Kidney (tissue), 13 donors: ENCODE measurements at regions not wholly inside any gene's neighbourhood (a gene's known extent, or its start where the extent isn't known, plus 50 kb on each side); places are given as distances from the start of the nearest gene placed in this dataset.
A peak's percentile ranks its signal among the peaks of the same experiment; 100 is the strongest.

Experiments
- DNase-seq, 5 donors: peaks; one replicate each; pipeline ENCODE4 v3.0.0-alpha.2; 2013 to 2020
- FAIRE-seq: peaks from 2 replicates; lab custom pipeline; 2012; peaks lifted over from hg19 to GRCh38; lab: Jason Lieb, UNC
- H3K27ac ChIP-seq, 2 donors: one replicate each; pipeline ENCODE4 v1.7.0; 2013; ENCODE audit warnings: low read depth in 2 of 2, low read length in 2 of 2, inconsistent platforms in 1 of 2
- H3K27me3 ChIP-seq: one replicate; pipeline ENCODE4 v1.7.1; 2013; ENCODE audit warnings: low read length, inconsistent platforms; ENCODE audit not compliant: control insufficient read depth, insufficient read depth
- H3K36me3 ChIP-seq, 3 donors: one replicate each; pipeline versions ENCODE4 v1.7.0 to v1.7.1; 2013; ENCODE audit warnings: low read length in 3 of 3, control low read depth in 1 of 3, inconsistent platforms in 1 of 3; ENCODE audit not compliant: insufficient read depth in 3 of 3, control insufficient read depth in 2 of 3
- H3K4me1 ChIP-seq, 3 donors: one replicate each; pipeline versions ENCODE4 v1.7.0 to v1.7.1; 2013; ENCODE audit warnings: low read length in 3 of 3, inconsistent platforms in 1 of 3, low read depth in 1 of 3; ENCODE audit not compliant: control insufficient read depth in 2 of 3, insufficient read depth in 2 of 3
- H3K4me3 ChIP-seq, 3 donors: one replicate each; pipeline versions ENCODE4 v1.7.0 to v1.8.1; 2013; ENCODE audit warnings: low read length in 3 of 3, control low read depth in 1 of 3, inconsistent platforms in 1 of 3
- H3K9ac ChIP-seq, 3 donors: one replicate each; pipeline versions ENCODE4 v1.7.0 to v1.7.1; 2013; ENCODE audit warnings: low read length in 3 of 3, control low read depth in 1 of 3, inconsistent platforms in 1 of 3
- H3K9me3 ChIP-seq, 3 donors: one replicate each; pipeline versions ENCODE4 v1.7.0 to v1.7.1; 2013; ENCODE audit warnings: low read length in 3 of 3, control low read depth in 1 of 3, inconsistent platforms in 1 of 3; ENCODE audit not compliant: control insufficient read depth in 2 of 3, insufficient read depth in 1 of 3
- CTCF ChIP-seq: IDR thresholded peaks from 3 replicates; pipeline ENCODE4 v1.5.1; 2012; ENCODE audit warnings: mild to moderate bottlenecking, moderate library complexity, borderline replicate concordance; ENCODE audit not compliant: insufficient read depth; ENCODE audit errors: extremely low read depth
- intact Hi-C: fragments of 100-400 bp; cut with DNase I; formaldehyde crosslinking; loops from one replicate; pipeline ENCODE4 v1.11.1; 2022
- donor health status: control.
- donor health status: control.
- donor health status: control.
- donor health status: control.
- donor health status: control.
- donor health status: DM: yes; HTN: yes; CAD: no.
- donor health status: Normal renal cell carcinoma (clear cell type).

GRCh38 chr18:35880788-35881455 lies 91.6 kb upstream of the RMP24 start:
- Histone ChIP-seq H3K27ac (no peak overlapping the region), H3K4me1 (no peaks in the 10 kb centered on the region), H3K4me3 (no peak overlapping the region), H3K27me3 (no peaks in the 10 kb centered on the region), H3K9me3 (no peaks in the 10 kb centered on the region), H3K36me3 (no peaks in the 10 kb centered on the region), H3K9ac (no peak overlapping the region)
- DNase-seq: no peak
- intact Hi-C loops: no loop called here
- no peak for FAIRE-seq
- TF ChIP-seq CTCF: no peak

GRCh38 chr18:35888329-35888728 lies 84.2 kb upstream of the RMP24 start:
- no peaks in the 10 kb centered on the region for H3K27me3 ChIP-seq
- no peak overlapping the region for H3K27ac ChIP-seq
- TF ChIP-seq CTCF: no peak
- intact Hi-C loops: no loop called here
- H3K4me1 ChIP-seq: no peaks in the 10 kb centered on the region
- H3K9ac ChIP-seq: no peak overlapping the region
- no peak overlapping the region for H3K4me3 ChIP-seq
- H3K9me3 ChIP-seq: peaks cover 0 to 4% (median 0%) of the 10 kb centered on the region in 3 donors
- no peaks in the 10 kb centered on the region for H3K36me3 ChIP-seq
- no peak for DNase-seq
- no peak for FAIRE-seq

GRCh38 chr18:35889677-35890076 lies 82.8 kb upstream of the RMP24 start:
- H3K9ac ChIP-seq: no peak overlapping the region
- no peak for TF ChIP-seq CTCF
- DNase-seq (peak in 1 of 5 donors; percentile 6), FAIRE-seq (no peak)
- H3K27ac ChIP-seq: no peak overlapping the region
- H3K36me3 ChIP-seq: no peaks in the 10 kb centered on the region
- no peaks in the 10 kb centered on the region for H3K4me1 ChIP-seq
- no peak overlapping the region for H3K4me3 ChIP-seq
- intact Hi-C loops: no loop called here
- H3K9me3 ChIP-seq: peaks cover 0 to 4% (median 0%) of the 10 kb centered on the region in 3 donors
- H3K27me3 ChIP-seq: no peaks in the 10 kb centered on the region

GRCh38 chr18:35890323-35890722 lies 82.2 kb upstream of the RMP24 start:
- Histone ChIP-seq H3K9ac (no peak overlapping the region), H3K4me3 (no peak overlapping the region), H3K9me3 (peaks cover 0 to 4% (median 0%) of the 10 kb centered on the region in 3 donors), H3K27me3 (no peaks in the 10 kb centered on the region), H3K36me3 (no peaks in the 10 kb centered on the region), H3K27ac (no peak overlapping the region), H3K4me1 (no peaks in the 10 kb centered on the region)
- FAIRE-seq: no peak
- intact Hi-C loops: no loop called here
- TF ChIP-seq CTCF: no peak
- DNase-seq: no peak
